ENCODE measurements at regions not wholly inside any gene's neighbourhood (a gene's known extent, or its start where the extent isn't known, plus 50 kb on each side); places are given as distances from the start of the nearest gene placed in this dataset.

- H3K4me3 Mint-ChIP-seq (ENCODE audit: low read depth): no peak overlapping the region
- no peak overlapping the region for H3K27ac Mint-ChIP-seq
- no peak for TF ChIP-seq CTCF (IDR thresholded peaks at IDR 0.05; ENCODE audit: unreplicated experiment)
- H3K9me3 Mint-ChIP-seq (ENCODE audit: low read depth): no peaks in the 10 kb centered on the region
- no peaks in the 10 kb centered on the region for H3K36me3 Mint-ChIP-seq (ENCODE audit: insufficient read depth)
- H3K27me3 Mint-ChIP-seq: peaks cover 24% of the 10 kb centered on the region
- no peak for DNase-seq (ENCODE audit: low spot score, unreplicated experiment)
- no peaks in the 10 kb centered on the region for H3K4me1 Mint-ChIP-seq (ENCODE audit: low read depth)
Measured at GRCh38 chr10:71069909-71070666, 142.3 kb upstream of the UNC5B start.

- Mint-ChIP-seq H3K4me3 (ENCODE audit: low read depth) (no peak overlapping the region), H3K36me3 (ENCODE audit: insufficient read depth) (no peaks in the 10 kb centered on the region)
Measured at GRCh38 chr10:71070741-71071140, 141.6 kb upstream of the UNC5B start.

GRCh38 chr10:71072131-71072822 lies 140.1 kb upstream of the UNC5B start:
- Mint-ChIP-seq H3K9me3 (ENCODE audit: low read depth) (no peaks in the 10 kb centered on the region), H3K36me3 (ENCODE audit: insufficient read depth) (no peaks in the 10 kb centered on the region), H3K4me1 (ENCODE audit: low read depth) (no peaks in the 10 kb centered on the region), H3K27me3 (peaks cover 32% of the 10 kb centered on the region), H3K4me3 (ENCODE audit: low read depth) (no peak overlapping the region), H3K27ac (no peak overlapping the region)
- no peak for TF ChIP-seq CTCF (IDR thresholded peaks at IDR 0.05; ENCODE audit: unreplicated experiment)
- no peak for DNase-seq (ENCODE audit: low spot score, unreplicated experiment)

More at GRCh38 chr10:71070741-71071140, 141.6 kb upstream of the UNC5B start:
- DNase-seq (ENCODE audit: low spot score, unreplicated experiment): no peak
- TF ChIP-seq CTCF (IDR thresholded peaks at IDR 0.05; ENCODE audit: unreplicated experiment): no peak
- H3K4me1 Mint-ChIP-seq (ENCODE audit: low read depth): no peaks in the 10 kb centered on the region
- no peaks in the 10 kb centered on the region for H3K9me3 Mint-ChIP-seq (ENCODE audit: low read depth)
- no peak overlapping the region for H3K27ac Mint-ChIP-seq
- peaks cover 24% of the 10 kb centered on the region for H3K27me3 Mint-ChIP-seq

GRCh38 chr10:71072823-71073210 lies 139.6 kb upstream of the UNC5B start:
- Mint-ChIP-seq H3K4me1 (ENCODE audit: low read depth) (no peaks in the 10 kb centered on the region), H3K36me3 (ENCODE audit: insufficient read depth) (no peaks in the 10 kb centered on the region), H3K4me3 (ENCODE audit: low read depth) (no peak overlapping the region), H3K27ac (no peak overlapping the region), H3K27me3 (peaks cover 34% of the 10 kb centered on the region), H3K9me3 (ENCODE audit: low read depth) (no peaks in the 10 kb centered on the region)
- no peak for DNase-seq (ENCODE audit: low spot score, unreplicated experiment)
- no peak for TF ChIP-seq CTCF (IDR thresholded peaks at IDR 0.05; ENCODE audit: unreplicated experiment)

DNA sequence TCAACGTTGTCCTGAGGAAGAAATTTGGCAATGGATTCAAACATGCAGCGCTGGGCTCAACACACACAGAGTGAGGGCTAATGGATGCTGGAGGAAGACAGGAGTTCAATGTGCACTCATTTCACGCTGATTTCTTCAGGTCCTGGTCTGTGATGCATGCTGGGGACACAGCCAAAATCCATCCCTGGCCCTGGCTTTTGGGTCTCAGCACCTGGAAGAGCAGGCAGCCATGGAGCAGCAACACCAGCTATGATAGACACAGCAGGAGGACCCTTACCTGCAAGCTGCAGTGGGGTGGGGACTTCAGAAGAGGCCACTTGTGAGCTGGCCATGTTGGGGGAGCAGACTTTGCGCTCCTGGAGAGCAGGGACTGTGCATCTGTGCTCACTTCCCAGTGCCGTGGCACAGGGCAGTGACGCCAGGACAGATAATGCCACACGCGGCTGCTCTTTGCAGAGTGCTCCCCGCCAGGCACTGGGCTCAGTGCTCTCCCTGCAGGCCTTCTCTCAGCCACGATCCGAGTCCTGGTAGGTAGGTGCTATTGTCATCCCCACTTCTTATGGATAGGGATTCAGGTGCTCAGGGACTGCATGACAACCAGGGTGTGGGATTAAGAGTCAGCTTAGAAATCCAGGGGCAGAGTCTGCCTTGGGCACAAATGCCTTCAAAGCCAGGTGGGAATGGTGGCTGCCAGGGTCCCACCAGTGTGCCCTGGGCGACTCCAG lies 138.8 kb upstream of the UNC5B start:
- no peak overlapping the region for H3K4me3 Mint-ChIP-seq (ENCODE audit: low read depth)
- no peaks in the 10 kb centered on the region for H3K9me3 Mint-ChIP-seq (ENCODE audit: low read depth)
- DNase-seq (ENCODE audit: low spot score, unreplicated experiment): no peak
- H3K4me1 Mint-ChIP-seq (ENCODE audit: low read depth): no peaks in the 10 kb centered on the region
- H3K27me3 Mint-ChIP-seq: peaks cover 35% of the 10 kb centered on the region
- no peaks in the 10 kb centered on the region for H3K36me3 Mint-ChIP-seq (ENCODE audit: insufficient read depth)
- TF ChIP-seq CTCF (IDR thresholded peaks at IDR 0.05; ENCODE audit: unreplicated experiment): no peak
- no peak overlapping the region for H3K27ac Mint-ChIP-seq
